ENCODE measurements at regions not wholly inside any gene's neighbourhood (a gene's known extent, or its start where the extent isn't known, plus 50 kb on each side); places are given as distances from the start of the nearest gene placed in this dataset.

- TF ChIP-seq POLR2AphosphoS5 (IDR thresholded peaks at IDR 0.05; ENCODE audit: borderline replicate concordance, low read depth, low read length): no peak
- TF ChIP-seq EZH2 (IDR thresholded peaks at IDR 0.05): no peak
- TF ChIP-seq FOXP2 (optimal IDR thresholded peaks at IDR 0.05; ENCODE audit: control extremely low read depth, extremely low read length, insufficient read depth): no peak
Measured at GRCh38 chr2:38182492-38183003, 106.6 kb upstream of the CYP1B1 start.

Measured in SK-N-MC (cell line).